ENCODE measurements at regions not wholly inside any gene's neighbourhood (a gene's known extent, or its start where the extent isn't known, plus 50 kb on each side); places are given as distances from the start of the nearest gene placed in this dataset.

GRCh38 chr4:180809439-180809838 lies 1433.8 kb upstream of the TENM3 start:
- no peak for DNase-seq (ENCODE audit: low spot score)

- DNase-seq (ENCODE audit: low spot score): no peak
Observed at GRCh38 chr4:180810581-180810980, 1432.6 kb upstream of the TENM3 start.

GRCh38 chr4:180811556-180811955 lies 1431.6 kb upstream of the TENM3 start:
- DNase-seq (ENCODE audit: low spot score): no peak

GRCh38 chr4:180812783-180813182 lies 1430.4 kb upstream of the TENM3 start:
- DNase-seq (ENCODE audit: low spot score): no peak

- no peak for DNase-seq (ENCODE audit: low spot score)
Observed at GRCh38 chr4:180814875-180815417, 1428.3 kb upstream of the TENM3 start.

- no peak for DNase-seq (ENCODE audit: low spot score)
Observed at GRCh38 chr4:180817529-180817928, 1425.7 kb upstream of the TENM3 start.

GRCh38 chr4:180823108-180823507 lies 1420.1 kb upstream of the TENM3 start:
- DNase-seq (ENCODE audit: low spot score): no peak

- DNase-seq (ENCODE audit: low spot score): no peak
Observed at GRCh38 chr4:180827232-180828009, 1415.8 kb upstream of the TENM3 start.

- DNase-seq (ENCODE audit: low spot score): no peak
Observed at GRCh38 chr4:180828455-180829018, 1414.7 kb upstream of the TENM3 start.

GRCh38 chr4:180832073-180832472 lies 1411.1 kb upstream of the TENM3 start:
- no peak for DNase-seq (ENCODE audit: low spot score)

GRCh38 chr4:180840142-180840541 lies 1403.1 kb upstream of the TENM3 start:
- no peak for DNase-seq (ENCODE audit: low spot score)

GRCh38 chr4:180850318-180850940 lies 1392.8 kb upstream of the TENM3 start:
- DNase-seq (ENCODE audit: low spot score): no peak

GRCh38 chr4:180852738-180853137 lies 1390.5 kb upstream of the TENM3 start:
- DNase-seq (ENCODE audit: low spot score): no peak

- DNase-seq (ENCODE audit: low spot score): no peak
Observed at GRCh38 chr4:180855184-180855583, 1388.0 kb upstream of the TENM3 start.

- DNase-seq (ENCODE audit: low spot score): no peak
Observed at GRCh38 chr4:180860089-180860720, 1383.0 kb upstream of the TENM3 start.

GRCh38 chr4:180861651-180862050 lies 1381.6 kb upstream of the TENM3 start:
- DNase-seq (ENCODE audit: low spot score): no peak

- DNase-seq (ENCODE audit: low spot score): no peak
Observed at GRCh38 chr4:180866933-180867643, 1376.1 kb upstream of the TENM3 start.

- no peak for DNase-seq (ENCODE audit: low spot score)
Observed at GRCh38 chr4:180870623-180871022, 1372.6 kb upstream of the TENM3 start.

- no peak for DNase-seq (ENCODE audit: low spot score)
Observed at GRCh38 chr4:180898305-180898704, 1344.9 kb upstream of the TENM3 start.

- no peak for DNase-seq (ENCODE audit: low spot score)
Observed at GRCh38 chr4:180900781-180901180, 1342.4 kb upstream of the TENM3 start.

GRCh38 chr4:180909279-180909678 lies 1333.9 kb upstream of the TENM3 start:
- no peak for DNase-seq (ENCODE audit: low spot score)

GRCh38 chr4:180913750-180914149 lies 1329.5 kb upstream of the TENM3 start:
- DNase-seq (ENCODE audit: low spot score): no peak
